H9 (cell line): ENCODE measurements at regions not wholly inside any gene's neighbourhood (a gene's known extent, or its start where the extent isn't known, plus 50 kb on each side); places are given as distances from the start of the nearest gene placed in this dataset.
"Not testable (repeated sequence)": the region's sequence is repeated elsewhere in the genome, so short reads cannot be mapped to it uniquely, and the experiment has no call there.

Experiments used
- DNase-seq: peaks from one replicate; pipeline ENCODE4 v3.0.0-alpha.2; 2017
- H2AFZ ChIP-seq: one replicate; pipeline ENCODE4 v1.6.1; 2013; ENCODE audit warnings: mild to moderate bottlenecking, low read length, control low read depth, moderate library complexity
- H2AK5ac ChIP-seq: 2 replicates; pipeline ENCODE4 v1.6.1; 2013; ENCODE audit warnings: low read length, control low read depth, mixed read lengths; ENCODE audit not compliant: insufficient read length
- H2BK120ac ChIP-seq: one replicate; pipeline ENCODE4 v1.6.1; 2013; ENCODE audit warnings: low read depth, mild to moderate bottlenecking, low read length, control low read depth, inconsistent platforms; ENCODE audit not compliant: poor library complexity, severe bottlenecking
- H2BK12ac ChIP-seq: 2 replicates; pipeline ENCODE4 v1.6.1; 2013; ENCODE audit warnings: low read length, control low read depth, mixed read lengths, low read depth; ENCODE audit not compliant: insufficient read length
- H2BK15ac ChIP-seq: 2 replicates; pipeline ENCODE4 v1.6.1; 2013; ENCODE audit warnings: low read depth, low read length, control low read depth
- H2BK20ac ChIP-seq: one replicate; pipeline ENCODE4 v1.6.1; 2013; ENCODE audit warnings: low read depth, mild to moderate bottlenecking, low read length, control low read depth, inconsistent platforms; ENCODE audit not compliant: poor library complexity, severe bottlenecking
- H2BK5ac ChIP-seq: 2 replicates; pipeline ENCODE4 v1.6.1; 2013; ENCODE audit warnings: low read length, control low read depth, mixed read lengths; ENCODE audit not compliant: insufficient read length
- H3K14ac ChIP-seq: 2 replicates; pipeline ENCODE4 v1.6.1; 2013; ENCODE audit warnings: low read length, control low read depth; ENCODE audit not compliant: insufficient read depth
- H3K18ac ChIP-seq: 2 replicates; pipeline ENCODE4 v1.6.1; 2013; ENCODE audit warnings: low read depth, mild to moderate bottlenecking, mixed read lengths, low read length, control low read depth; ENCODE audit not compliant: insufficient read length
- H3K23ac ChIP-seq: 2 replicates; pipeline ENCODE4 v1.6.1; 2013; ENCODE audit warnings: low read length, control low read depth, mixed read lengths, low read depth; ENCODE audit not compliant: insufficient read length
- H3K23me2 ChIP-seq: 2 replicates; pipeline ENCODE4 v1.6.1; 2013; ENCODE audit warnings: low read depth, mild to moderate bottlenecking, mixed read lengths, low read length, control low read depth; ENCODE audit not compliant: insufficient read length, poor library complexity, severe bottlenecking
- H3K27ac ChIP-seq: 2 replicates; pipeline ENCODE4 v1.5.1; 2013; ENCODE audit warnings: low read length, control low read depth, mixed read lengths, low read depth; ENCODE audit not compliant: insufficient read length
- H3K27me3 ChIP-seq: 2 replicates; pipeline ENCODE4 v1.6.1; 2013; ENCODE audit warnings: low read length, control low read depth, inconsistent platforms; ENCODE audit not compliant: insufficient read depth
- H3K4ac ChIP-seq: 2 replicates; pipeline ENCODE4 v1.6.1; 2013; ENCODE audit warnings: low read depth, mild to moderate bottlenecking, control low read depth, inconsistent platforms, low read length, moderate library complexity
- H3K4me1 ChIP-seq: 2 replicates; pipeline ENCODE4 v1.6.1; 2013; ENCODE audit warnings: low read length, control low read depth, inconsistent platforms; ENCODE audit not compliant: insufficient read depth
- H3K4me2 ChIP-seq: 2 replicates; pipeline ENCODE4 v1.6.1; 2013; ENCODE audit warnings: low read length, control low read depth, mixed read lengths; ENCODE audit not compliant: insufficient read length, insufficient read depth
- H3K56ac ChIP-seq: 2 replicates; pipeline ENCODE4 v1.6.1; 2013; ENCODE audit warnings: low read depth, mild to moderate bottlenecking, mixed read lengths, low read length, control low read depth; ENCODE audit not compliant: insufficient read length
- H3K79me1 ChIP-seq: 2 replicates; pipeline ENCODE4 v1.6.1; 2013; ENCODE audit warnings: low read depth, mild to moderate bottlenecking, moderate library complexity, low read length, control low read depth, inconsistent platforms; ENCODE audit not compliant: insufficient read depth, poor library complexity, severe bottlenecking
- H3K79me2 ChIP-seq: 2 replicates; pipeline ENCODE4 v1.6.1; 2013; ENCODE audit warnings: low read length, control low read depth, inconsistent platforms; ENCODE audit not compliant: insufficient read depth
- H3K9ac ChIP-seq: 2 replicates; pipeline ENCODE4 v1.6.1; 2013; ENCODE audit warnings: low read length, control low read depth, mixed read lengths; ENCODE audit not compliant: insufficient read length; ENCODE audit errors: extremely low read depth
- H3K9me3 ChIP-seq: one replicate; pipeline ENCODE4 v1.6.1; 2013; ENCODE audit warnings: low read depth, low read length, inconsistent platforms; ENCODE audit not compliant: control insufficient read depth
- H3T11ph ChIP-seq: one replicate; pipeline ENCODE4 v1.6.1; 2013; ENCODE audit warnings: mild to moderate bottlenecking, low read length, control low read depth, inconsistent platforms
- H4K20me1 ChIP-seq: one replicate; pipeline ENCODE4 v1.6.1; 2013; ENCODE audit not compliant: control insufficient read depth, insufficient read length, insufficient read depth
- H4K5ac ChIP-seq: 2 replicates; pipeline ENCODE4 v1.6.1; 2013; ENCODE audit warnings: low read depth, mild to moderate bottlenecking, mixed read lengths, low read length, control low read depth; ENCODE audit not compliant: insufficient read length
- H4K8ac ChIP-seq: replicated peaks from 2 replicates; pipeline ENCODE4 v1.6.1; 2013; ENCODE audit warnings: low read length, control low read depth, mixed read lengths, low read depth; ENCODE audit not compliant: insufficient read length
- H4K91ac ChIP-seq: 2 replicates; pipeline ENCODE4 v1.6.1; 2013; ENCODE audit warnings: low read depth, mild to moderate bottlenecking, moderate library complexity, mixed read lengths, low read length, control low read depth; ENCODE audit not compliant: insufficient read length
- H3K27ac Mint-ChIP-seq, 3 experiments: 2 replicates in 2 of 3; 3 replicates in 1 of 3; pipeline ENCODE4 v1.8.0; 2020 to 2021; ENCODE audit warnings: mixed read lengths in 3 of 3, mild to moderate bottlenecking in 1 of 3, moderate library complexity in 1 of 3
- H3K27me3 Mint-ChIP-seq: 2 replicates; pipeline ENCODE4 v1.8.0; 2021; ENCODE audit warnings: low read depth, mild to moderate bottlenecking, moderate library complexity, mixed read lengths
- H3K36me3 Mint-ChIP-seq, 3 experiments: 2 replicates in 2 of 3; 3 replicates in 1 of 3; pipeline ENCODE4 v1.8.0; 2020 to 2021; ENCODE audit warnings: low read depth in 3 of 3, mixed read lengths in 3 of 3; ENCODE audit not compliant: insufficient read depth in 1 of 3
- H3K4me1 Mint-ChIP-seq, 2 experiments: 2 replicates each; pipeline ENCODE4 v1.8.0; 2020; ENCODE audit warnings: mixed read lengths in 2 of 2
- H3K4me3 Mint-ChIP-seq, 2 experiments: 2 replicates in 1 of 2; 3 replicates in 1 of 2; pipeline ENCODE4 v1.8.0; 2020 to 2021; ENCODE audit warnings: mild to moderate bottlenecking in 2 of 2, mixed read lengths in 2 of 2, moderate library complexity in 1 of 2
- H3K9me3 Mint-ChIP-seq, 2 experiments: 2 replicates in 1 of 2; 3 replicates in 1 of 2; pipeline ENCODE4 v1.8.0; 2020; ENCODE audit warnings: mild to moderate bottlenecking in 2 of 2, mixed read lengths in 2 of 2, moderate library complexity in 1 of 2

- not testable (repeated sequence) for H3K27me3 ChIP-seq, H3K4me2 ChIP-seq, H3K27ac ChIP-seq, H2BK12ac ChIP-seq, H3K23me2 ChIP-seq, H3K4ac ChIP-seq, H2BK5ac ChIP-seq, H3K79me2 ChIP-seq, H4K20me1 ChIP-seq, H3K56ac ChIP-seq, H4K8ac ChIP-seq, H3K79me1 ChIP-seq, H2BK15ac ChIP-seq, H2AFZ ChIP-seq, H4K5ac ChIP-seq, H3K4me3 Mint-ChIP-seq, H3T11ph ChIP-seq, H3K9me3 ChIP-seq, H3K18ac ChIP-seq, H3K27ac Mint-ChIP-seq, H3K14ac ChIP-seq, H3K27me3 Mint-ChIP-seq, H3K23ac ChIP-seq, H3K4me1 Mint-ChIP-seq, H2AK5ac ChIP-seq, H4K91ac ChIP-seq, H3K4me1 ChIP-seq, H2BK20ac ChIP-seq, H3K9ac ChIP-seq, H2BK120ac ChIP-seq, DNase-seq
- peaks cover 10 to 27% (median 12%) of the 10 kb centered on the region in 3 experiments for H3K36me3 Mint-ChIP-seq
- H3K9me3 Mint-ChIP-seq, result peaks cover 24 to 30% of the 10 kb centered on the region in 2 experiments
Measured at GRCh38 chr3:185306286-185306685, 52.4 kb upstream of the EHHADH start.
